K562 (cell line): ENCODE measurements at regions not wholly inside any gene's neighbourhood (a gene's known extent, or its start where the extent isn't known, plus 50 kb on each side); places are given as distances from the start of the nearest gene placed in this dataset.

Source experiments
- ATAC-seq: fragments of 200-7000 bp; cut with Tn5 transposase; 3 replicates; pipeline ENCODE4 v1.9.1; 2020; ENCODE audit warnings: moderate library complexity
- BruUV-seq: library from RNA; stranded (reverse); fragments of 400-500 nt; replicated peaks from 2 replicates; lab custom pipeline; 2021; lab: Mats Ljungman, UMichigan
- CTCF ChIA-PET: fragments of 300-600 bp; formaldehyde crosslinking; extraction: SDS; loops from one replicate; lab custom pipeline; 2021; ENCODE audit warnings: low intra/inter-chr PET ratio; lab: Yijun Ruan, JAX
- POLR2A ChIA-PET: fragments of 300-600, 350-650 bp; sonication (Branson Sonifier 250); formaldehyde crosslinking; extraction: SDS; loops from one replicate; lab custom pipeline; 2021; ENCODE audit warnings: antibody characterized with exemption, inconsistent platforms; lab: Yijun Ruan, JAX
- DNase-seq, 4 experiments: peaks; one replicate each; pipeline versions ENCODE4 v3.0.0 to v3.0.0-alpha.2; 2011 to 2018; ENCODE audit warnings: low spot score in 3 of 4, mixed read lengths in 3 of 4; ENCODE audit errors: extremely low read depth in 1 of 4
- FAIRE-seq: peaks from 2 replicates; lab custom pipeline; 2011; peaks lifted over from hg19 to GRCh38; lab: Jason Lieb, UNC
- H2AFZ ChIP-seq: 2 replicates; pipeline ENCODE4 v1.6.0; 2011; ENCODE audit warnings: low read depth, low read length, control low read depth, inconsistent platforms
- H3K27ac ChIP-seq: fragments of 200-600 bp; 3 replicates; pipeline ENCODE4 v1.8.0; 2011; ENCODE audit warnings: low read depth, mild to moderate bottlenecking, control low read depth, inconsistent platforms, low read length, moderate library complexity, mixed read lengths; ENCODE audit errors: extremely low read depth
- H3K27me3 ChIP-seq, 2 experiments: fragments of 300-600 bp in 1 of 2; 2 replicates in 1 of 2; 3 replicates in 1 of 2; pipeline versions ENCODE4 v1.6.0 to v1.8.0; 2011; ENCODE audit warnings: inconsistent platforms in 2 of 2, low read length in 2 of 2, mild to moderate bottlenecking in 1 of 2, mixed read lengths in 1 of 2, moderate library complexity in 1 of 2; ENCODE audit not compliant: control insufficient read depth in 2 of 2, insufficient read depth in 2 of 2
- H3K36me3 ChIP-seq: fragments of 300-600 bp; 3 replicates; pipeline ENCODE4 v1.8.0; 2011; ENCODE audit warnings: mild to moderate bottlenecking, low read length, inconsistent platforms; ENCODE audit not compliant: control insufficient read depth, insufficient read depth
- H3K4me1 ChIP-seq, 2 experiments: fragments of 200-600 bp in 1 of 2; replicated peaks in 1 of 2; 2 replicates in 1 of 2; 3 replicates in 1 of 2; pipeline versions ENCODE4 v1.5.1 to v1.8.0; 2011; ENCODE audit warnings: inconsistent platforms in 2 of 2, low read length in 2 of 2, mild to moderate bottlenecking in 1 of 2, mixed read lengths in 1 of 2, moderate library complexity in 1 of 2; ENCODE audit not compliant: control insufficient read depth in 2 of 2, insufficient read depth in 2 of 2
- H3K4me2 ChIP-seq: 2 replicates; pipeline ENCODE4 v1.6.1; 2011; ENCODE audit warnings: low read length, control low read depth, inconsistent platforms, mixed read lengths; ENCODE audit not compliant: insufficient read depth
- H3K4me3 ChIP-seq: fragments of 200-600 bp; sonication (generic), shearing (Covaris generic); 2 replicates; pipeline ENCODE4 v1.5.1; 2016; ENCODE audit warnings: control low read depth, inconsistent platforms
- H3K79me2 ChIP-seq: fragments of 200-600 bp; 3 replicates; pipeline ENCODE4 v1.8.0; 2011; ENCODE audit warnings: low read length, inconsistent platforms; ENCODE audit not compliant: control insufficient read depth, insufficient read depth
- H3K9ac ChIP-seq, 2 experiments: 2 replicates each; pipeline versions ENCODE4 v1.6.0 to v1.6.1; 2011; ENCODE audit warnings: low read depth in 2 of 2, low read length in 2 of 2, control low read depth in 1 of 2, inconsistent platforms in 1 of 2, mild to moderate bottlenecking in 1 of 2, mixed read lengths in 1 of 2; ENCODE audit not compliant: insufficient read depth in 1 of 2
- H3K9me1 ChIP-seq: one replicate; pipeline ENCODE4 v1.6.0; 2011; ENCODE audit warnings: inconsistent platforms, mild to moderate bottlenecking, low read length, moderate library complexity; ENCODE audit not compliant: control insufficient read depth, insufficient read depth
- H3K9me3 ChIP-seq: replicated peaks from 2 replicates; pipeline ENCODE4 v1.5.1; 2011; ENCODE audit warnings: low read depth, low read length, inconsistent platforms; ENCODE audit not compliant: control insufficient read depth, insufficient read depth
- H4K20me1 ChIP-seq: replicated peaks from 2 replicates; pipeline ENCODE4 v1.6.1; 2011; ENCODE audit warnings: low read length, inconsistent platforms, mixed read lengths; ENCODE audit not compliant: control insufficient read depth, insufficient read depth
- DMBX1 ChIP-seq: fragments of 250-450 bp; sonication (Bioruptor Pico); IDR thresholded peaks from 2 replicates; pipeline ENCODE4 v1.8.0; 2022; ENCODE audit warnings: inconsistent platforms, mild to moderate bottlenecking, moderate library complexity, borderline replicate concordance
- NRF1 ChIP-seq, 2 experiments: fragments of 450-650 bp; IDR thresholded peaks in 1 of 2; conservative IDR thresholded peaks in 1 of 2; 2 replicates each; pipeline ENCODE4 v1.6.1; 2014; ENCODE audit warnings: mild to moderate bottlenecking in 2 of 2
- PHB ChIP-seq: fragments of 250-450 bp; sonication (Bioruptor Pico); IDR thresholded peaks from 2 replicates; pipeline ENCODE4 v1.5.0; 2021
- POLR3A ChIP-seq: IDR thresholded peaks from 2 replicates; pipeline ENCODE4 v1.6.1; 2011; ENCODE audit warnings: borderline replicate concordance, mild to moderate bottlenecking, moderate library complexity; ENCODE audit not compliant: insufficient read length, insufficient read depth; ENCODE audit errors: extremely low read depth
- RAD21 ChIP-seq, 2 experiments: fragments of 250-450 bp in 1 of 2; fragments of 450-650 bp in 1 of 2; sonication (Bioruptor Pico) in 1 of 2; formaldehyde crosslinking in 1 of 2; IDR thresholded peaks in 1 of 2; conservative IDR thresholded peaks in 1 of 2; 2 replicates each; pipeline versions ENCODE4 v1.4.0 to v1.8.0; 2020 to 2022; ENCODE audit warnings: mild to moderate bottlenecking in 2 of 2, moderate library complexity in 1 of 2
- STAT5B ChIP-seq: fragments of 250-450 bp; sonication (Bioruptor Pico); IDR thresholded peaks from 2 replicates; pipeline ENCODE4 v1.8.0; 2021; ENCODE audit warnings: mild to moderate bottlenecking, inconsistent platforms
- TEAD1 ChIP-seq, 2 experiments: fragments of 450-650 bp in 1 of 2; sonication (generic) in 1 of 2; formaldehyde crosslinking; IDR thresholded peaks; 2 replicates each; pipeline versions ENCODE4 v1.4.0 to v1.8.0; 2020 to 2022; ENCODE audit warnings: mild to moderate bottlenecking in 2 of 2, missing genetic modification reagents in 1 of 2
- TEAD2 ChIP-seq: fragments of 450-650 bp; IDR thresholded peaks from 2 replicates; pipeline ENCODE4 v1.6.1; 2016; ENCODE audit warnings: missing genetic modification characterization, control low read depth, missing compliant biosample characterization
- ZNF175 ChIP-seq: fragments of 200-800 bp; sonication (Bioruptor generic); IDR thresholded peaks from 2 replicates; pipeline ENCODE4 v1.6.1; 2016; ENCODE audit warnings: low read depth, mild to moderate bottlenecking, missing genetic modification characterization, missing compliant biosample characterization
- ZNF282 ChIP-seq: sonication (generic); formaldehyde crosslinking; IDR thresholded peaks from 2 replicates; pipeline ENCODE4 v1.8.1; 2023; ENCODE audit warnings: missing genetic modification reagents
- ZNF384 ChIP-seq: IDR thresholded peaks from 2 replicates; pipeline ENCODE4 v1.6.1; 2012; ENCODE audit warnings: low read depth, low read length, improper control_type of control experiment
- ZNF778 ChIP-seq: fragments of 450-650 bp; formaldehyde crosslinking; IDR thresholded peaks from 2 replicates; pipeline ENCODE4 v1.4.0; 2020; ENCODE audit warnings: mild to moderate bottlenecking, moderate library complexity
- WGBS: fragments of 100-300 bp; shearing (Covaris generic); methylation state at CpG from one replicate; pipeline ENCODE4 v1.1.6; 2016; ENCODE audit warnings: low coverage, mixed read lengths; ENCODE audit not compliant: insufficient coverage; ENCODE audit errors: missing lambda C conversion rate; 5-methylcytosine and 5-hydroxymethylcytosine counted together
- in situ Hi-C: fragments of 300-500 bp; cut with MboI; formaldehyde crosslinking; loops from 4 replicates; pipeline ENCODE4 v1.15.0; 2018; ENCODE audit warnings: inconsistent platforms, mixed read lengths
- intact Hi-C: fragments of 100-400 bp; cut with micrococcal nuclease; formaldehyde crosslinking; loops from 2 replicates; pipeline ENCODE4 v1.14.2; 2022
- TF ChIP-seq, protein P1 (sequence below): fragments of 250-450 bp; sonication (Bioruptor Pico); IDR thresholded peaks from 2 replicates; pipeline ENCODE4 v1.4.0; 2020

DNA sequence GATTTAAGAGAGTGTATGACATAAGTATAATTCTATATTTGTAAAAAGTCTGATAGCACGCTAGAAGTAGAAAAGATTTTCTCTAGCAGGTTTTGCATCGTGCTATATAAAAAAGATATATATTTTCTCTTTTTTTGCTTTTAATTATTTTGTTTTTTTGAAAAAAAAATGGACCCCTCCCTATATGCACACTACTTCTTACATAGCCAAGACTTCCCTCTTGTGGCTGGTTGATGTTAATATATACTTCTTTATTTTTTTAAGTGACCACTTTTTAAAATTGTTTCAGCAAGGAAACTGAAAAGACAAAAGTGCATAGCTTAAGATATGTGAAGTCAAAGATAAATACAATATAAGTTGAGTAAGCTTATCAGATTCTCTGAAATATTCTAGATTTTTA, 1202.8 kb downstream of the DIAPH3 start (continued):
- TF ChIP-seq, protein P1, sequence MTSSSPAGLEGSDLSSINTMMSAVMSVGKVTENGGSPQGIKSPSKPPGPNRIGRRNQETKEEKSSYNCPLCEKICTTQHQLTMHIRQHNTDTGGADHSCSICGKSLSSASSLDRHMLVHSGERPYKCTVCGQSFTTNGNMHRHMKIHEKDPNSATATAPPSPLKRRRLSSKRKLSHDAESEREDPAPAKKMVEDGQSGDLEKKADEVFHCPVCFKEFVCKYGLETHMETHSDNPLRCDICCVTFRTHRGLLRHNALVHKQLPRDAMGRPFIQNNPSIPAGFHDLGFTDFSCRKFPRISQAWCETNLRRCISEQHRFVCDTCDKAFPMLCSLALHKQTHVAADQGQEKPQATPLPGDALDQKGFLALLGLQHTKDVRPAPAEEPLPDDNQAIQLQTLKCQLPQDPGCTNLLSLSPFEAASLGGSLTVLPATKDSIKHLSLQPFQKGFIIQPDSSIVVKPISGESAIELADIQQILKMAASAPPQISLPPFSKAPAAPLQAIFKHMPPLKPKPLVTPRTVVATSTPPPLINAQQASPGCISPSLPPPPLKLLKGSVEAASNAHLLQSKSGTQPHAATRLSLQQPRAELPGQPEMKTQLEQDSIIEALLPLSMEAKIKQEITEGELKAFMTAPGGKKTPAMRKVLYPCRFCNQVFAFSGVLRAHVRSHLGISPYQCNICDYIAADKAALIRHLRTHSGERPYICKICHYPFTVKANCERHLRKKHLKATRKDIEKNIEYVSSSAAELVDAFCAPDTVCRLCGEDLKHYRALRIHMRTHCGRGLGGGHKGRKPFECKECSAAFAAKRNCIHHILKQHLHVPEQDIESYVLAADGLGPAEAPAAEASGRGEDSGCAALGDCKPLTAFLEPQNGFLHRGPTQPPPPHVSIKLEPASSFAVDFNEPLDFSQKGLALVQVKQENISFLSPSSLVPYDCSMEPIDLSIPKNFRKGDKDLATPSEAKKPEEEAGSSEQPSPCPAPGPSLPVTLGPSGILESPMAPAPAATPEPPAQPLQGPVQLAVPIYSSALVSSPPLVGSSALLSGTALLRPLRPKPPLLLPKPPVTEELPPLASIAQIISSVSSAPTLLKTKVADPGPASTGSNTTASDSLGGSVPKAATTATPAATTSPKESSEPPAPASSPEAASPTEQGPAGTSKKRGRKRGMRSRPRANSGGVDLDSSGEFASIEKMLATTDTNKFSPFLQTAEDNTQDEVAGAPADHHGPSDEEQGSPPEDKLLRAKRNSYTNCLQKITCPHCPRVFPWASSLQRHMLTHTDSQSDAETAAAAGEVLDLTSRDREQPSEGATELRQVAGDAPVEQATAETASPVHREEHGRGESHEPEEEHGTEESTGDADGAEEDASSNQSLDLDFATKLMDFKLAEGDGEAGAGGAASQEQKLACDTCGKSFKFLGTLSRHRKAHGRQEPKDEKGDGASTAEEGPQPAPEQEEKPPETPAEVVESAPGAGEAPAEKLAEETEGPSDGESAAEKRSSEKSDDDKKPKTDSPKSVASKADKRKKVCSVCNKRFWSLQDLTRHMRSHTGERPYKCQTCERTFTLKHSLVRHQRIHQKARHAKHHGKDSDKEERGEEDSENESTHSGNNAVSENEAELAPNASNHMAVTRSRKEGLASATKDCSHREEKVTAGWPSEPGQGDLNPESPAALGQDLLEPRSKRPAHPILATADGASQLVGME (CRISPR knock-in tag) = no peak

GRCh38 chr13:58963321-58963720, 1200.4 kb downstream of the DIAPH3 start:
- no peaks in the 10 kb centered on the region for H3K9me1 ChIP-seq
- no peaks in the 10 kb centered on the region for H3K9me3 ChIP-seq
- H3K9ac ChIP-seq = no peak overlapping the region
- H4K20me1 ChIP-seq = no peaks in the 10 kb centered on the region
- no peaks in the 10 kb centered on the region for H3K27me3 ChIP-seq
- H3K4me3 ChIP-seq = no peak overlapping the region
- no peak overlapping the region for H2AFZ ChIP-seq
- H3K4me1 ChIP-seq = no peaks in the 10 kb centered on the region
- H3K27ac ChIP-seq = no peak overlapping the region
- BruUV-seq = no TSS peak
- ATAC-seq (no peak), DNase-seq (no peak), FAIRE-seq (no peak)
- ChIA-PET CTCF (no interaction called here), POLR2A (no interaction called here)
- H3K4me2 ChIP-seq = no peak overlapping the region
- H3K36me3 ChIP-seq = no peaks in the 10 kb centered on the region
- no peaks in the 10 kb centered on the region for H3K79me2 ChIP-seq
- TF ChIP-seq ZNF282 (no peak), ZNF778 (CRISPR knock-in tag) (no peak), ZNF175 (no peak), POLR3A (no peak), PHB (CRISPR knock-in tag) (no peak), STAT5B (no peak), RAD21 (CRISPR knock-in tag; conservative IDR thresholded peaks at IDR 0.05 in 1 of 2, IDR thresholded peaks at IDR 0.05 in 1 of 2) (no peak), TEAD2 (tag) (no peak), DMBX1 (CRISPR knock-in tag) (no peak), ZNF384 (no peak), TEAD1 (CRISPR knock-in tag; IDR thresholded peaks at IDR 0.05) (no peak), NRF1 (conservative IDR thresholded peaks at IDR 0.05 in 1 of 2, IDR thresholded peaks at IDR 0.05 in 1 of 2) (no peak)
- in situ Hi-C loops = no loop called here
- intact Hi-C loops = no loop called here
- 0% methylated on average over 2 of the region's 2 CpGs for WGBS
